LNCAP (cell line): ENCODE measurements at regions not wholly inside any gene's neighbourhood (a gene's known extent, or its start where the extent isn't known, plus 50 kb on each side); places are given as distances from the start of the nearest gene placed in this dataset.

Experiments used
- TF ChIP-seq, protein P1 (sequence below): fragments of 450-650 bp; IDR thresholded peaks from 2 replicates; pipeline ENCODE4 v1.5.1; 2017; ENCODE audit warnings: mild to moderate bottlenecking

DNA sequence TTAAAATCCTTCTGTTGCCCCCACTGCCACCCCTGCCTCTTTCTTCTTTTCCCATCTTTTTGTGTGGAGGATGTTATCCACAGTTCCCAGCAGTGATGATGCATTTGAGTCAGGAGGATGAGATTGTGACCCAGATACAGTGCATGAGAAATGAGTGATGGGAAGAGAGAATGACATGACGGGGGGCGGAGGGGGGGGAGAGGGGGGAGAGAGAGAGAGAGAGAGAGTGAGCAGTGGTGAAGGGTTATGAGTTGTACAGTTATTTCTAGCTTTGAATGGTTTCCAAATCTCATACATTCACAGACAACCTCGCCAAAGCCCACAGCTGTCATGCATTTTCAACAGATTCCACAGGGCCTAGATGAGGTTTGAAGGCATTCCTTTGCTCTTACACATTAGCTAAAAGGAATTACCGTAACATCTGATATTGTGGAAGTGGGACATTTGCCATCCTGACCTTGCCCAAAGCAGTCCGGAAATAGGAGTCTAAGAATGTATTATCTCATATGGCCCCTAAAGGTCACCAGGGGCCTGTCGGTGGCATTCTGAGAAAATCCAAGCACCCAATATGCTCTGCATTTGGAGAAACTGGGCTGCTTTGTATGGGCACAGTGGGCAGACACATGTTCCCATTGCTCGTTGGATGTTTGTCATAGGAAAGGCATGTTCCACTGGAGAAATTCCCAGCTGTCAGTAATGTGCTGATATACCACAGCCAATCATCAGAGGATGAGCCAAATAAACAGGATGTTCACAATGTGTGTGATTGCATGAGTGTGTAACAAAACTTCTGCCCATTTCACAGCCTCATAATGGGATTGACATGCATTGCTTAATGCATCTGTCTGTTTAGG is 435.8 kb downstream of the SPRY1 start:
- TF ChIP-seq, protein P1, sequence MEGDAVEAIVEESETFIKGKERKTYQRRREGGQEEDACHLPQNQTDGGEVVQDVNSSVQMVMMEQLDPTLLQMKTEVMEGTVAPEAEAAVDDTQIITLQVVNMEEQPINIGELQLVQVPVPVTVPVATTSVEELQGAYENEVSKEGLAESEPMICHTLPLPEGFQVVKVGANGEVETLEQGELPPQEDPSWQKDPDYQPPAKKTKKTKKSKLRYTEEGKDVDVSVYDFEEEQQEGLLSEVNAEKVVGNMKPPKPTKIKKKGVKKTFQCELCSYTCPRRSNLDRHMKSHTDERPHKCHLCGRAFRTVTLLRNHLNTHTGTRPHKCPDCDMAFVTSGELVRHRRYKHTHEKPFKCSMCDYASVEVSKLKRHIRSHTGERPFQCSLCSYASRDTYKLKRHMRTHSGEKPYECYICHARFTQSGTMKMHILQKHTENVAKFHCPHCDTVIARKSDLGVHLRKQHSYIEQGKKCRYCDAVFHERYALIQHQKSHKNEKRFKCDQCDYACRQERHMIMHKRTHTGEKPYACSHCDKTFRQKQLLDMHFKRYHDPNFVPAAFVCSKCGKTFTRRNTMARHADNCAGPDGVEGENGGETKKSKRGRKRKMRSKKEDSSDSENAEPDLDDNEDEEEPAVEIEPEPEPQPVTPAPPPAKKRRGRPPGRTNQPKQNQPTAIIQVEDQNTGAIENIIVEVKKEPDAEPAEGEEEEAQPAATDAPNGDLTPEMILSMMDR, result no peak

DNA sequence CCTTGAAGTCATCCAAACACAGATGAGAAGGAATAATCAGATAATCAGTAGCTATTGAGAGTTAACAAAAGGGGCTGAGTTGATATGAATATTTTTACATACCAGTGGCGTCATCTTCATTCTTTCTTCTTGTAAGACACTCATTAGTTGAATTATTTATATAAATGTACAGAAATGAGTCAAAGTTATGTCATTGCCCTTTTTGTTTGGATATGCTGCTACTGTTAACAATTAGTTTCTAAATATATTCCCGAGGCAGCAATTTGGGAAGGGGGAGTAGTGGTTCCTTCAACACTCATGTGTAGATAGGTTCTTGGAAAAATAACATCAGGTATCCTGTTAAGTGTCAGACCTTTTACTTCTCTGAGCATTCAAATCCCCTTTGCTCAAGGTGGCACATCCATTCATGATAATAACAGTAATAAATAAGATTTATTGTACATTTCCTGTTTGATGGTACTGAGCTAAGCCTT is 436.6 kb downstream of the SPRY1 start:
- TF ChIP-seq, protein P1, result no peak

DNA sequence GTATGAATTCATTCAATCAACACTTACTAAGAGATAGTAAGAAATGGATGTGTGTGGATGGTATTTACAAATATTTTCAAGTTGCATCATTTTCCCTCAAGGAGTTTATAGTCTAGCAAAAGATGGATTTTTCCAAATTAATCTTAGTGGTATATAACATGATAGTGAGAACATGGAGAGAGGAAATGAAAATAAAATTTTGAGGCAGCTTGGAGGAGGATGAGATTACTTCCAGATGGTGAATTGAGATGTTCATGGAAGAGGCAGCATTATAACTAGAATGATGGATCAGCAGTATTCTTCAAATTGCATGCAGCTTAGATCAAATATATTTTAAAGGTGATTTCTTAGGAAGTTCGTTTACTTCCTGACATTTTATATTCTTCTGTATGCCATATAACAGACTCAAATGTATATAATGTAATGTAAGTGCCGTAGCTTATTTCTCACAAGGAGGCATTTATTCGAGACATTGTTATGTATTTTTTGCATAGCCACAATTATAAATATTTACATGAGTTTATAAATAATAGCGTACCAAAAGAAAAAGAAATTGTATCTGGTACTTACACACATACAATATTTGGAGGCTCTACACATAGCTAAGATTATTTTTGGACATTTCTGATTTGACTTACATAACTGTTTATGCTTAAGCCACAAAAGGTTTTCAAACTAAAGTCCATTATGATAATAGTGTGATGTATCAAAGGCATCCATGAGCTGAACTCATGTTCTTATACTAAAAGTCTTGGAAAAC is 439.4 kb downstream of the SPRY1 start:
- TF ChIP-seq, protein P1, result no peak

DNA sequence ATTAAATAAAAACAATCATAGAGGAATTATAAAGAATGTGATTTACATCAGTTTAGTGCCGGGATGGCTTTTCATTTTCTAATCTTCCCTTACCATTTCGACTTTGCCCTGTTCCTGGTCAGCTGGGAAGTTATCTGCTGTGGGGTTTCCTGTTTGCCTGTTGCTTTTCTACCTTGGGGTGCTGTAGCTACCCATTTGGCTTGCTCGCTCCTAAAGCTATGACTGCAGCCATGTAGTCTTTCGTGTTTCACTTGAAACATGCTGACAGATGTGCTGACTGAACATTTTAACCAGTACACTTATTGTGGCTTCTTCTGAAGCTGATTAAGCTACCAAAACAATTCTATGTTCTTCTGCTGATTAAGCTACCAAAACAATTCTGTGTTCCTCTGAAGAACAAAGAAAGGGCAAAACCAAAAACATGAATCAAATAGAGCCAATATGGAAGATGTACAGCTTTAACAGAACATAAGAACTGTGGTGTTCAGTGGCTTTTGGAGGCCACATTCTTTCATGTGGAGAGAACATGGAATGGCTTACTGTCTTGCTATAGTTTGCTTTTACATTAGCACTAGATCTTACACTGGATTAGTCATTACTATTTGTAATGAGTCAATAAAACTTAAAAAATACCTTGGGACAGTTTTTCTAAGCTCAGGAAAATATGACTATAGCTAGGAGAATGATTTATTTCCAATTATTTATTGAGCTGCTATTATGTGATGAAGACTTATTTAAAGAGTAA is 440.4 kb downstream of the SPRY1 start:
- TF ChIP-seq, protein P1, result no peak

DNA sequence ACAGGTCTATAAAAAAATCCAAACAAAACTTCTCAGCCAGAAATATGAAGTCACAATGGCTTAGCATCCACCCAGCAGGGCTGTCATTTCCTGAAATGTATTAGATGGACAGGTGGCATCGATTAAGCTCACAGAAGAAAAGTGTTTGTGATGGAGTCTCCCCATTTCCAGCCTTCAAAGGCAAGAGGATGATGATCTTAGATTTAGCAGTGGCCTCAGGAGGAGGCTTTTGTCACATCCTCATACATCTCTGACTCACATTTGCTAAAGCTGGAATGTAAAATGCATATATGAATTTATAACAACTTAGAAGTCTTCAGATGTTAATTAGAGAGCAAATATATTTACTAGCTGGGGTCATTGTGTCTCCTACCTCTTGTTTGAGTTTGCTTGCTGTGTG is 441.9 kb downstream of the SPRY1 start:
- TF ChIP-seq, protein P1, result no peak

DNA sequence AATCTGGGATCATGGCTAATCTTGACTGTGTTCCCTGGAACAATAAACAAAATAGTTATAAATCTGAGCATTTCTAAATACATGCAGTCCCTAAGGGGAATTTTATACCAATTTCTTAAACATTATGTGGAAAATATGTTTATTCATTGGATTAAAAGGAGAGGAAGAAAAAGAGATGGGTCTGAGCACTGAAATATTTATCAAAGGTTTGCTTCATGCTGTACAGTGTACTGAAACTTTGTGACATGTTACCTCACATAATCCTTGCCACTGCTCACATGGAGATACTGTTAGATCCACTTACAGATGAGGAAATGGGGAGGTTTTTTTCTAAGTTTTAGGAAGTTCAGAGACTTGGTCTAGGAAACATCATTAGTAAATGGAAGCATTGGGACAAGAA is 443.6 kb downstream of the SPRY1 start:
- TF ChIP-seq, protein P1, result no peak

DNA sequence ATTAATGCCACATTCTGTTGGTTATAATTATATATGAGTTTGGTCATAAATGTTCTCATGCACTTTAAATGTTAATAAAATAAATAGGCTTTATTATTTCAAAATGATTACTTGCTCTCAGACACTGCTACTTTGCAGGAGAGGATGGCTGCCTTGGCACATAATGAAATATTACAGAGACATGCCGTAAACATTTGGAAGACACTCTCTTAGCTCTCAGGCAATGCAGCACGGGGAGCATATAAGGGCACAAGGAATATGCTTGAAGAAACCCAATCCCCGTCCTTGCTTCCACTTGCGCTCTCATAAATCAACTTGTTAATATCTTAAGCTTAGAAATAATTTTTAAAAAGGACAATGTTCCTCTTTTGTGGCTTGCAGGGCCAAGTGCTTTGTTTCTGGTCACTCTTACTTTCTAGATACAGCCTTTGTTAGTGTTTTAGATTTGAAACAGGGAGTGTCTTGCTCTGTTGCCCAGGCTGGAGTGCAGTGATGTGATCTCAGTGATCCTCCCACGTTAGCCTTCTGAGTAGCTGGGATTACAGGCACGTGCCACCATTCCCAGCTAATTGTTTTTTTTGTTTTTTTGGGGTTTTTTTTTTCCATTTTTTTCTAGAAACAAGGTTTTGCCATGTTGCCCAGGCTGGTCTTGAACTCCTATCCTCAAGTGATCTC is 445.0 kb downstream of the SPRY1 start:
- TF ChIP-seq, protein P1, result no peak
